ENCODE measurements at regions not wholly inside any gene's neighbourhood (a gene's known extent, or its start where the extent isn't known, plus 50 kb on each side); places are given as distances from the start of the nearest gene placed in this dataset.

DNA sequence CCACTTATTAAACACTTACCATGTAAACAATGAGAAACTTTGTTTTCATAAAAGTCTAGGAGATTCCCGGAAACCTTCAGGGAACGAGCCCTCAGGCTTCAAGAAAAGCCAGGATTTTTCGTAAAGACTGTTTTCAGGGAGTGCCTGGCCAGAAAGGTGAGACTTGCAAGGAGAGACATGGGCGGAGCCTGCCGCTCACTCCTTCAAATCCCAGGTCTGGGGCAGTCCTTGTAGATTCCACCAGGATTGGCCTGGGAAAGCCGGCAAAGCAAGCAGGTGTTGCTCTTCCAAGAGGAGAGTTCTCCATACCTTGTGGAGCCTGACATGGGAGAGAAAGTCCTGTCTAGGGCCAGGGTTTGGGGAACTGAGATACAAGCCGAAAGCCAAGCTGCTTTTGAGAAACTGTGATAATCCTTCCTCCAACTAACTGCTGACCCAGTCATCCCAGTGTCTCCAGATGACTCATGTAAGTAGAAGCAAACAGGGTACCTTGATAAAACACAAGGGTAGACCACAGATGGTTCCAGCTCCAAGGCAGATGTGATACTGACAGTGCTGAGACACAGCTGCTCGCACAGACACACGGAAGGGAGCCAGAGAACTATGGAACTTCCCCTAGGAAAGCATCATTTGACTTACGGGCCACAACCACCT lies 69.4 kb upstream of the NAA20 start:
- DNase-seq (peak in 1 of 2 donors; percentile 15), ATAC-seq (replicated peaks in 1 of 2) (peak; percentile 56 to 59)
- Mint-ChIP-seq H3K27ac (no peak overlapping the region), H3K4me1 (ENCODE audit: low read depth) (peaks cover 19% of the 10 kb centered on the region), H3K4me3 (no peak overlapping the region), H3K9me3 (no peaks in the 10 kb centered on the region), H3K27me3 (ENCODE audit: low read depth) (no peaks in the 10 kb centered on the region), H3K36me3 (ENCODE audit: insufficient read depth in 2 of 2) (no peaks in the 10 kb centered on the region)

DNA sequence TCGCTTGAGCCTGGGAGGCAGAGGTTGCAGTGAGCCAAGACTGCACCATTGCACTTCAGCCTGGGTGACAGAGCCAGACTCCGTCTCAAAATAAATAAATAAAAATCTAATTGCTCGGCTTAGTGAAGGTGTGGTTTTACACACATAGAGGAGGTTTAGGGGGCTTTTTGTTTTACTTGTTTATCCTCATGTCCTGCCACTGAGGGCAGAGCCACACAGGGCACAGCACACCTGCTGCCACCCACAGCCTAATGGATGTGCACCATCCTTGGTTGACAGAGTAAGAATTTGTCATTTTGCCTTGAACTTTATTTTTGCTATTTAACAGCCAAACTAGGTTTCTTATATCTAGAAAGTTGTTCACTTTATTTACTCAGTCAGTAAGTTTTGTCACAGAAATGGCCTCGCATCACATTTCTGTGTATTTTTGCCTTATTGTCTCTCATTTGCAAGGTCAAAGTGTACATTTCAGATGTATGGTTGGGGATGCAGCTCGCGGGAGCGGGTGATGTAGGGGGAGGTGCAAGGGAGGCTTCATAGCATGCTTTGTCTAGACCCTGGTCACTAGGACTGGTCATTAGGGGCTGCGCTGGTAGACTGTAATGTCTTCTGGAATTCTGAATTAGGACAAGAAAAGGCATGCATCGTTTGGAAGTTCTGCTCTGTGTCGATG lies 67.8 kb upstream of the NAA20 start:
- ATAC-seq (replicated peaks in 1 of 2) = no peak
- no peak overlapping the region for H3K27ac Mint-ChIP-seq
- H3K4me1 Mint-ChIP-seq (ENCODE audit: low read depth) = peaks cover 16% of the 10 kb centered on the region
- H3K4me3 Mint-ChIP-seq = no peak overlapping the region
- H3K9me3 Mint-ChIP-seq = no peaks in the 10 kb centered on the region
- no peak for DNase-seq
- H3K36me3 Mint-ChIP-seq (ENCODE audit: insufficient read depth in 2 of 2) = no peaks in the 10 kb centered on the region
- H3K27me3 Mint-ChIP-seq (ENCODE audit: low read depth) = no peaks in the 10 kb centered on the region

DNA sequence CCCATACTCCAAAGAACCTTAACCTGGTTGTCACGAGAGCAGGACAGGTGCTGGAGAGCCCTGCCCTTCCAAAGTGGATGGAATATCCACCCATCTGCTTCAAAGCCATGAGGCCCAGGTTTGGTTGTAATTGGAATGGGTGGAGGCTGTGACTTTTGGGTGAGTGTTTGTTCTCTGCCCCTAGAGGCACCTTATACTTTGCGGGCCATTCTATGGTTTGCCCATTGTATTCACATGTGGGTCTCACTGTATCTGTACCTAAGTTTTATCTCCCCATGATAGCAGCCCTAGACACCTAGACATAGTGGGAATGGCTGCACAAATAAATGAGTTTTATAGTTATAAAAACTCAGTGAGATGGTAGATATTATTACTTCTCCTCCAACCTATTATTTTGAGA lies 67.1 kb upstream of the NAA20 start:
- Mint-ChIP-seq H3K27ac (no peak overlapping the region), H3K36me3 (ENCODE audit: insufficient read depth in 2 of 2) (no peaks in the 10 kb centered on the region), H3K4me1 (ENCODE audit: low read depth) (peaks cover 9% of the 10 kb centered on the region), H3K9me3 (no peaks in the 10 kb centered on the region), H3K4me3 (no peak overlapping the region), H3K27me3 (ENCODE audit: low read depth) (peaks cover 4% of the 10 kb centered on the region)
- no peak for ATAC-seq (replicated peaks in 1 of 2)
- no peak for DNase-seq

DNA sequence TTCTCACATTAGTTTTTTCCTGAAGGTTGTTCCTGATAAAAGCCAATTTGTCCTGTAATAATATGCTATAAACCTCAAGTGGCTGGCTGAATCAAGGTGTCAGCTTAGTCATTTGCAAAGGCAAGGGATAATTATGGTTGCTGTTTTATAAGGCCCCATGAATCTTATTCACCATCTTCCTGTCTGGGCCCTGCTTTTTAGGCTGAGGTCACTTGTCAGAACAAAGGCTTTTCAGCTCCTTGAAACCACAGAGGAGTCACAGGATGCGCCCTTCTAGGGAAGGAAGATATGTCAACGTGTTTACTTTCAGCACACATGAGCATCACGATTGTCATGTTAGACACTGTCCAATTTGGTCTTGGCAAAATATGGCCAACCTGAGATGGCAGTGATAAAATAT lies 64.8 kb upstream of the NAA20 start:
- Mint-ChIP-seq H3K27ac (no peak overlapping the region), H3K4me3 (no peak overlapping the region), H3K4me1 (ENCODE audit: low read depth) (no peaks in the 10 kb centered on the region), H3K36me3 (ENCODE audit: insufficient read depth in 2 of 2) (no peaks in the 10 kb centered on the region), H3K9me3 (no peaks in the 10 kb centered on the region), H3K27me3 (ENCODE audit: low read depth) (peaks cover 7% of the 10 kb centered on the region)
- DNase-seq (no peak), ATAC-seq (replicated peaks in 1 of 2) (peak; percentile 46 to 63)

DNA sequence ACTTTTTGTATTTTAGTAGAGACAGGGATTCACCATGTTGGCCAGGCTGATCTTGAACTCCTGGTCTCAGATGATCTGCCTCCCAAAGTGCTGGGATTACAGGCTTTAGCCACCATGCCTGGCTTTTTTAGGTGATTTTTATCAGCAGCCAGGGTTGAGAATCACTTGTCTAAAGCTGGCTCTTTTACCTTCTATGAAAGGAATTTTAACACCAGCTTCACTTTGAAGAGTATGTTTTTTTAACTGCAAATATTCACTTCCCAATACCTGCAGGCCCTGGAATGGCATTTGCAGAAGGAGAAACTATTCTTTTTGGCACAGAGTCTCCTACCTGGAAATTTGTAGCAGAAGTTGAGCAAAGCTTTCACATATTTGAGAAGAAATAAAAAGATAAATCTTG lies 63.6 kb upstream of the NAA20 start:
- ATAC-seq (replicated peaks in 1 of 2) (no peak), DNase-seq (no peak)
- Mint-ChIP-seq H3K27me3 (ENCODE audit: low read depth) (peaks cover 7% of the 10 kb centered on the region), H3K36me3 (ENCODE audit: insufficient read depth in 2 of 2) (no peaks in the 10 kb centered on the region), H3K9me3 (no peaks in the 10 kb centered on the region), H3K4me1 (ENCODE audit: low read depth) (no peaks in the 10 kb centered on the region), H3K4me3 (no peak overlapping the region), H3K27ac (no peak overlapping the region)

DNA sequence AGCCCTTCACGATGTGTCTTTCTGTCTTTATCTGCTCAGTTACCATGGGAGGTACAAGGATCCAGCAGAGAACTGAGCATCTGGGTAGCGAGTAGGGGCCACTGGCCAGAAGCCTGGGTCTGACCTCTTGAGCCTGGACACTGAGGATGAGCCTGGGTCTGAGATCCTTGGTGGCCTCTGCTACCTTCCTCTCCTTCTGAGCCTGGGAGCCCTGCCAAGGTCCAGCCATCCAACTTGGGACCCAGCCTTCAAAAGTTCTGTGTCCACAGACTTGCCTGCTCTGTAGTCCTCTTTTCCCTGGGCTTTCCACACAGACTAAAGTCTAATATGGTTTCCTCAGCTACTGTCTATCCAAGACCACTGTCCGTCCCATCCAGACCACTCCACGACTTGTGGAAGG lies 60.2 kb upstream of the NAA20 start:
- H3K9me3 Mint-ChIP-seq = no peaks in the 10 kb centered on the region
- H3K36me3 Mint-ChIP-seq (ENCODE audit: insufficient read depth in 2 of 2) = no peaks in the 10 kb centered on the region
- no peaks in the 10 kb centered on the region for H3K4me1 Mint-ChIP-seq (ENCODE audit: low read depth)
- no peak for DNase-seq
- peaks cover 13% of the 10 kb centered on the region for H3K27me3 Mint-ChIP-seq (ENCODE audit: low read depth)
- H3K27ac Mint-ChIP-seq = no peak overlapping the region
- no peak for ATAC-seq (replicated peaks in 1 of 2)
- H3K4me3 Mint-ChIP-seq = no peak overlapping the region

DNA sequence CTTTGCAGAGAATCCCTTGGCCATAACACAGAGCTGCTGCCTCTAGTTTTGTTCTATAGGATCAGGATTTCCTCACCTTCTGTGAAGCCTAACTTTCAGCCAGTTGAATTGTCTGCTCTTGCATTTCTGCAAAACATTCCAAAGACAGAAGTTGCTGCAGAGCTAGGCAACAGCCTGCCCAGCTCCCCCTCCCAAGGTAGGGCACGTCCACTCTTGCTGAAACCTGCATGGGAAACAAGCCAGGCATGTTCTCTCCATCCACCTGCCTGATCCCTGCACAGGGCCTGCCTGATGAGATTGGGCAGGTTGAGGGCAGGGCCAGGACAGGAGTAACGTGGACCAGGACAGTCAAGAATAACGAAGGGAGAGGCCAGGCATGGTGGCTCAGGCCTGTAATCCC lies 58.9 kb upstream of the NAA20 start:
- DNase-seq (no peak), ATAC-seq (replicated peaks in 1 of 2) (no peak)
- Mint-ChIP-seq H3K27me3 (ENCODE audit: low read depth) (peaks cover 13% of the 10 kb centered on the region), H3K36me3 (ENCODE audit: insufficient read depth in 2 of 2) (no peaks in the 10 kb centered on the region), H3K27ac (no peak overlapping the region), H3K4me1 (ENCODE audit: low read depth) (no peaks in the 10 kb centered on the region), H3K9me3 (no peaks in the 10 kb centered on the region), H3K4me3 (no peak overlapping the region)

DNA sequence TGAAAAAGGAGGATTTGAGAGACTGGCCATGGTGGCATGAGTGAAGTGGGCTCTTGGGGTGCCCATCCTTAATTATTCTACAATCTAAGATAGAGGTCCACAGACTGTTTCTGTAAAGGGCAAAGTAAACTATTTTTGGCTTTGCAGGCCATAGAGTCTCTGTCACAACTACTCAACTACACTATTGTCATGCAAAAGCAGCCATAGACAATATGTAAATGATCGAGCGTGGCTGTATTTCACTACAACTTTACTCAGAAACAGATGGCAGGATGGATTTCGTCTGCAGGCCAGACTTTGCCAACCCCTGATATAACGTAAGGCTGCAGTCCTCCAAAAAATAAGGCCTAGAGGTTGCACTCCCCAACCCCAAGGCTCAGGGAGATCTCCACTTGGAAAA lies 58.2 kb upstream of the NAA20 start:
- Mint-ChIP-seq H3K27ac (no peak overlapping the region), H3K9me3 (no peaks in the 10 kb centered on the region), H3K4me1 (ENCODE audit: low read depth) (no peaks in the 10 kb centered on the region), H3K27me3 (ENCODE audit: low read depth) (peaks cover 13% of the 10 kb centered on the region), H3K4me3 (no peak overlapping the region), H3K36me3 (ENCODE audit: insufficient read depth in 2 of 2) (no peaks in the 10 kb centered on the region)
- ATAC-seq (replicated peaks in 1 of 2) = no peak
- DNase-seq = no peak

DNA sequence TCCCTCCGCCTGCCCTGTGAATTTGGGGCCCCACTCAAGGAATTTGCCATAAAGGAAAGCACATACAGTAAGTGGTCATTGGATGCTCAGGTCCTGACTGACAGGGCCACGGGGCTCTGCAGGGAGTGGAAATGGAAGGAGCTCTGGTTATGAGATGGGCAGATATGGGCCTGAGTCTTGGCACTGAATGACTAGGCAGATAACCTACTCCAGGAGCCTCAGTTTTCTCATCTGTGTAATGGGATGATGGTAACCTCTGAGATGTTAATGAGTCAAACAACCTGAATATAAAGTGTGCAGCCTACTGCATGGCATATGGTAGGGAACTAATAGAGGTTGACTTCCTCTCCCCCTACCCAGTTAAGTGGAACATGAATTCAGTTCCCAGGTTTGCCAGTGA lies 56.4 kb upstream of the NAA20 start:
- Mint-ChIP-seq H3K4me3 (no peak overlapping the region), H3K36me3 (ENCODE audit: insufficient read depth in 2 of 2) (no peaks in the 10 kb centered on the region), H3K9me3 (no peaks in the 10 kb centered on the region), H3K4me1 (ENCODE audit: low read depth) (no peaks in the 10 kb centered on the region), H3K27ac (no peak overlapping the region), H3K27me3 (ENCODE audit: low read depth) (peaks cover 6% of the 10 kb centered on the region)
- no peak for DNase-seq
- no peak for ATAC-seq (replicated peaks in 1 of 2)

DNA sequence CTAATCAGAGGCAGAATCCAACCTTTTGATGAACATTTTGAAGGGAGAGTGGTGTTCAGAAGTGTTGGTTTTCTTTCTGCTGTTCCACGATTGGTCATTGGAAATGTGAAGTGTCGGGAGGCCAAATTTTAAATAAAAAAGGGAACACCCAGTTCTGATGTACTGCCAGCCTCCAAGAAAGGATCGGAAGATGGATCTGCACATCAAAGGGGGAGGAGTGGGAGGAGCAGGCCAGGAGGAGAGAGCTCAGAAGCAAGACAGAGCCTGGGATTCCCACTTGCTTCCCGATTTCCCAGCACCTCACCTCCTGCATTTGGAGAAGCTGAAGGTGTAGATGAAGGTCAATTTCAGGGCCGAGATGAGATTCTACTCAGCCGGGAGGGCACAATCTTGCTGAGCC lies 55.9 kb upstream of the NAA20 start:
- H3K9me3 Mint-ChIP-seq = no peaks in the 10 kb centered on the region
- H3K4me3 Mint-ChIP-seq = no peak overlapping the region
- H3K4me1 Mint-ChIP-seq (ENCODE audit: low read depth) = no peaks in the 10 kb centered on the region
- no peak overlapping the region for H3K27ac Mint-ChIP-seq
- no peak for ATAC-seq (replicated peaks in 1 of 2)
- H3K36me3 Mint-ChIP-seq (ENCODE audit: insufficient read depth in 2 of 2) = no peaks in the 10 kb centered on the region
- no peak for DNase-seq
- peaks cover 6% of the 10 kb centered on the region for H3K27me3 Mint-ChIP-seq (ENCODE audit: low read depth)

DNA sequence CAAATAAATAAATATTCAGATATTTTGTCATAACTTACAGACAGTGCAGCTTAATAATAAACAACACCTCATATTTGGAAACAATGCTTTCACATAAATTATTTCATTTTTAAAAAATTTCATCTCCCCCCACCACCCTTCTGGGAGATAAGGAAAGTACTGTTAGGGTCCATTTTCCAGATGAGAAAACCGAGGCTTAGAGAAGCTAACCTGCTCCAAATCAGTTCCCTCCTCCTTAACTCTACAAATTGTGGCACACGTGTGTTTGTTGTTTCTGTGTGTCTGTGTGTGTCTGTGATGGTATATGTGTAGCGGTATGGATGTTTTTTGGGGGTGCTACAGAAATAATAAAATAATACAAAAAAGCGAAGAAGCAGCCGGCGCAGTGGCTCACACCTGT lies 54.2 kb upstream of the NAA20 start:
- H3K27ac Mint-ChIP-seq = no peak overlapping the region
- peaks cover 6% of the 10 kb centered on the region for H3K27me3 Mint-ChIP-seq (ENCODE audit: low read depth)
- H3K4me1 Mint-ChIP-seq (ENCODE audit: low read depth) = no peaks in the 10 kb centered on the region
- ATAC-seq (replicated peaks in 1 of 2) = no peak
- no peaks in the 10 kb centered on the region for H3K9me3 Mint-ChIP-seq
- H3K36me3 Mint-ChIP-seq (ENCODE audit: insufficient read depth in 2 of 2) = no peaks in the 10 kb centered on the region
- H3K4me3 Mint-ChIP-seq = no peak overlapping the region
- DNase-seq = no peak

DNA sequence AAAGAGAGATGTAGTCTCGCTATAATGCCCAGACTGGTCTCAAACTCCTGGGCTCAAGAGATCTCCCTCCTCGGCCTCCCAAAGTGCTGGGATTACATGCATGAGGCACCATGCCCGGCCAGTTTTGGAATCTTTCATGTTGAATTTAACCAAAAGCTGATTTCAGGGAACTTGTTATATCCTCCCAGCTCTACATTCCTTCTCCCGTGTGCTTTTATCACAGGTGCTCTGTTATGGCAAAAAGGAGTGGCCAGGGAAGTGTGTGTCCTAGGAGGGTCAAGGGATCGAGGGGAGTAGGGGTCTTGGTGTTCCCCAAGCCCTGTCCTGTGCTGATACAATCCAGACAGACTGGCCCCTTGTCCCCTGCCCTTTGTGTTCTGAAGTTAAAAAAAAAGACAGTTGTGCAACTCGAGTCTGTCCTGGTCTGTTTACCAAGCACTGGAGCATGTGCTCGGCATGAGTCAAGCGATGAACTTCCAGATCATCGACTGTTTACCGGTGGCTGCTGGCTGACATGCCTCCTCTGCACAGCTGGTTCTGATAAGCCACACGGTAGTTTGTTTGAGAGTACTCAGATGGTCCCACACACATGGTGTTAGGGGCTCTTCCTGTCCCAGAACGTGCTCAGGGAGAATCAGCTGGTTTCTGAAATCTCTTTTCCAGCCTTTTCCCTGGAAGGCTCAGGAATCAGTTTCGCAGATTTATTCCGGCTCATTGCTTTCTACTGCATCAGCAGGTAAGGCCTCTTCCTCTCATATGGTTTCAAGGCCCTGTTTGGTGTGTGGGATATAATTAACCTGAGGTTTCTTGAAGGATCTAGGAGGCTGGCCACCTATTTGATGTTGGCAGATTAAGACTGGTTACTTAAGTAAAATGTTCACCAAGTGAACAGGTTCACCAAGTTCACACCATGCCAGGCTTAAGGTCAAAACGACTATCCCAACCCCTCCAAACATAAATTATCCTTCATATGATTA lies 52.6 kb upstream of the NAA20 start:
- peaks cover 9% of the 10 kb centered on the region for H3K4me1 Mint-ChIP-seq (ENCODE audit: low read depth)
- no peaks in the 10 kb centered on the region for H3K36me3 Mint-ChIP-seq (ENCODE audit: insufficient read depth in 2 of 2)
- H3K27me3 Mint-ChIP-seq (ENCODE audit: low read depth) = peaks cover 6% of the 10 kb centered on the region
- H3K4me3 Mint-ChIP-seq = no peak overlapping the region
- H3K27ac Mint-ChIP-seq = no peak overlapping the region
- no peaks in the 10 kb centered on the region for H3K9me3 Mint-ChIP-seq
- no peak for DNase-seq
- no peak for ATAC-seq (replicated peaks in 1 of 2)

DNA sequence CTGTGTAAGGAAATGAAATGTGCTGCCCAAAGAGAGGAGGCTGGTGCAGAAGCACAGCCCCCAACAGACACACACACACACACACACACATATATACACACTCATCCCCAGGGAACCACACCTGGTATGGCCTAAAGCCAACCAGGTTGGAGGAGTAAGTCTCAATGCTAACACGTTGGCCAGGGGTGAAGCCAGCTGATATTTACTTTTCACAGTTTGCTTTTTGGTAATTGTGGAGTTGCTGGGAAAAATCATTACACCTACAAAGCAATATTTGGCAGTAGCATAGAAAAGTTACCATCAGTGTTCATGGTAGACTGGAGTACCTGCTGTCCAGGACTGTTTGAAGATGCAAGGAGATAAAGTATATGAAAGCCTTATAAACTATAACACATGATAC lies 50.3 kb upstream of the NAA20 start:
- Mint-ChIP-seq H3K4me1 (ENCODE audit: low read depth) (peaks cover 9% of the 10 kb centered on the region), H3K9me3 (no peaks in the 10 kb centered on the region), H3K36me3 (ENCODE audit: insufficient read depth in 2 of 2) (no peaks in the 10 kb centered on the region), H3K27me3 (ENCODE audit: low read depth) (no peaks in the 10 kb centered on the region), H3K4me3 (no peak overlapping the region), H3K27ac (no peak overlapping the region)
- ATAC-seq (replicated peaks in 1 of 2) (no peak), DNase-seq (no peak)
